HG03196 (cell line): ENCODE measurements at regions not wholly inside any gene's neighbourhood (a gene's known extent, or its start where the extent isn't known, plus 50 kb on each side); places are given as distances from the start of the nearest gene placed in this dataset.

Experiments
- ATAC-seq: cut with Tn5 transposase; IDR thresholded peaks from one replicate; pipeline ENCODE4 v1.9.1; 2021; ENCODE audit not compliant: unreplicated experiment

DNA sequence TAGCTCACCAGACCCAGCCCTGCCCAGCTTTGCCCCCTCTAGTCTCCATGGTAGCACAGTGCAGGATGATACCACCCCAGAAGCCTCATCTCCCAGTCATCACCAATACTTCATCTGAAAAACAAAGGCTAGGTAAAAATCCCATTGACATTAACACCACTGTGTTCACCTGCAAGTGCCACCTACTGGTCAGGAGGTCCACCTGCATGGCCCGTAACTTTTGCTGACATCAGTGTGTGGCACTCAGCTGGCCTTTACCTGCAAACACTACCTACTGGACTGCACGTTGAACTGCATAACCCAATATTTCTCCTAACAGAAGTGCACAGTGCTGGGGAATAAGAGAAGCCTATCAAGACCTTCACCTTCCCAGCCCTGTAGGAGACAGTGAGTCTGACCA is 234.7 kb upstream of the ADGRB3 start:
- ATAC-seq, result no peak

GRCh38 chr6:68391953-68392352 is 243.1 kb upstream of the ADGRB3 start:
- ATAC-seq, result no peak

DNA sequence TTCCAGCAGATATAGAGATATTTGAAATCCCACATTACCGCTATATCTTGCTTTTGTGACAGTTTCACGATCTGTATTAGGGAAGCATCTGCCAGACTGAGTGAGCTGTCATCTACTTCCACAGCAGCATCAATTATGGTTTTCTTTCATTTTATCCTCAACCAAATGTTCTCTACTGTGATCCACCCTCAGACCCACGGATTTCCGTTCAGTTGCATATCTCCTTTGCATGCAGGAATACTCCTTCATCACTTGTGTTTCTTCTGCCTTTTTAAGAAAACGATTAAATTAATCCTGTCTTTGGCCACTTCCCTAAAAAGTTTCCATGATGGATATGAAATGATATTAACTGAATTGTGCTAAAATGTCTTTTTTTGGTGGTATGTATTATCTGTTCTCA is 262.1 kb upstream of the ADGRB3 start:
- no peak for ATAC-seq

DNA sequence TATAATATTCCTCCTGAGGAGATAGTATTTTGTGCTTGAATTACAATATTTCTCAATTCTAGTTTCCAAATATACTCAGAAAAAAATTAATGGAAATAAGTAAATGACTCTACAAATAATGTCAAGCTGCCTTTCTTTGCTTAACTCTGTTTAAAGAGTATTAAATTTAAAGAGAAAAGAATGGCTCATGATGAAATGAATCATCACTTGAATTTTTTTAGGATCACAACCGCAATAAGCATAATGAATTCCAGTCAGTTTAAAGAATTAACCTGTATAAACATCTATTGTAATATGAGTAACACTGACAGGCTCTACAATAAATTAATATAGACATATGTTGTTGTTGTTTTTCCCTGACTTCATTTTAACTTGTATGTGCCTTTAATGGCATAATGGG is 266.2 kb upstream of the ADGRB3 start:
- no peak for ATAC-seq

GRCh38 chr6:68364271-68364805 is 270.7 kb upstream of the ADGRB3 start:
- no peak for ATAC-seq

DNA sequence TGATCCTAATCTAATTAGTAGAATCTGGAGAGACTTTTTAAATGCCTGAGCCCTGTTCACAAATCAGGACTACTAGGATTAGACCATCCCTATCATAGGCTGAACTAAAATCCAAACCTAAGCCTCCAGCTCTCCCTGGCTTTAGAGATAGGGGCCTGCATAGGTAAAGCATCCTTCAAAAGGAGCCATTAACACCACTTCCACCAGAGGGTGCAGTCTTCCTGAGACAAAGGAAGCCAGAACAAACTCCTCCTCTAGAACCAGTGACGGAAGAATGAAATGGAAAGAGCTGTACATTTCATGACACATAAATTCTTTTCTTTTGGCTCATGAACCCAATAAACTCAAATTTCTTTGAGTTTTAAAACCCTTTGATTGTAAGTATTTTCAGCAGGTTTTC is 291.2 kb upstream of the ADGRB3 start:
- peak; percentile 63 for ATAC-seq

DNA sequence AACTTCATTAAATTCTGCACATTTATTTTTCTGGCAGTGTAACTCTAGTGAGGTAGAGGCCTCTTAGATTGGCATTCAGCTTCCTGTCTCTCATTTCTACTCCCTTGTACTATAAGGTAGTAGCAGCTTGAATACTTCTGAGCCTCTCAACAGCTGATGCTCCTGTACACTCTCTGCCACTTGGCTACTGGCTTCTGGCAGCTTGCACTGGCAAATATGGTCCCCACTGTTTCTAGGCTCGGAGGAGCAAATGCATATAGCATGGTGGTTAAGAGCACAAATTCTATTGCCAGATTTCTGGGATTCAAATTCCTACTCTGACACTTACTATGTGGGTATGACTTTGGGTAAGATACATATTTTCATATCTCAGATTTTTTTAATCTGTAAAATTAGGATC is 292.8 kb upstream of the ADGRB3 start:
- no peak for ATAC-seq

- ATAC-seq, result no peak
These were observed 295.5 kb upstream of the ADGRB3 start for GRCh38 chr6:68339488-68340131.

DNA sequence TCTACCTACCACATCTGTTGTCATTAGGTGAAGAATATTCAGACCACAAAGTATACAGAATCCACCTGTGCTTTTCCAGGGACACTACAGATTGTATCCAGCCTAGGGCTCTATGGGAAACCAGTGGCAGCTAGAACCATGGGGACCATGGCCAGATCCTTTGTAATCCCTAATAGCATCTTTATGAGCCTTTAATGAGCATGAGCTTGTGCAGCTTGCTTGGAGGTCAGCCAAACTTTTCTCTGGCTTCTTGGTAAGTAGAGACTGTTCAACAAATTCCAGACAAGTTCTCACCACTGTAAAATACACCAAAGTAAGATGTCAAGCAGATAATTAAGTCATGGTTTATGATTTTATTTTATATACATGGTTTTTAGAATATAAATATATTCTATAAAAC is 301.6 kb upstream of the ADGRB3 start:
- no peak for ATAC-seq

DNA sequence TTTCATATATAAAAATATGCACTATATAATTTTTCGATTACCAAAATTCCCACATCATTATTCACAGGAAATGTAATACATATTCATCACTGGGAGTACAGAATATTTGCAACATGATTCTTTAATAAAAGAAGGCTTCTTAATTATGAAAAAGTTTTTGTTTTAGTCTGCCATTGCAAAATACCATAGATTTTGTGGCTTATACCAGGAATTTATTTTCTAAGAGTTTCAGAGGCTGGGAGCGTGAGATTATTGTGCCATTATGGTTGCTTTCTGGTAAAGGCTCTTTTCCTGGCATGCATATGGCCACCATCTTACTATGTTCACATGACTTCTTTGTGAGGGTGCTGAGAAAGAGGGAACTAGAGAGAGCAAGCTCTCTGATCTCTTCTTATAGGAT is 306.9 kb upstream of the ADGRB3 start:
- no peak for ATAC-seq

DNA sequence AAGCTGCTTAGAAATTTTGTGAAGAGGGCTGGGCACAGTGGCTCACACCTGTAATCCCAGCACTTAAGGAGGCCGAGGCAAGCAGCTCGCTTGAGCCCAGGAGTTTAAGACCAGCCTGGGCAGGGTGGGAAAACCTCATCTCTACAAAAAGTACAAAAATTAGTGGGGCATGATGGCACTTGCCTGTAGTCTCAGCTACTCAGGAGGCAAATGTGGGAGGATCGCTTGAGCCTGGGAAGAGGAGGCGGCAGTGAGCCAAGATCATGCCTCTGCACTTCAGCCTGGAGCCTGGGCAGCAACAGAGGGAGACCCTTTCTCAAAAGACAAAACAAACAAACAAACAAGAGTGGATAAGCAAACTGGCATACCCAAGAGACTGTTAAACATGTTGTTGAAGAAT is 308.3 kb upstream of the ADGRB3 start:
- ATAC-seq, result no peak

DNA sequence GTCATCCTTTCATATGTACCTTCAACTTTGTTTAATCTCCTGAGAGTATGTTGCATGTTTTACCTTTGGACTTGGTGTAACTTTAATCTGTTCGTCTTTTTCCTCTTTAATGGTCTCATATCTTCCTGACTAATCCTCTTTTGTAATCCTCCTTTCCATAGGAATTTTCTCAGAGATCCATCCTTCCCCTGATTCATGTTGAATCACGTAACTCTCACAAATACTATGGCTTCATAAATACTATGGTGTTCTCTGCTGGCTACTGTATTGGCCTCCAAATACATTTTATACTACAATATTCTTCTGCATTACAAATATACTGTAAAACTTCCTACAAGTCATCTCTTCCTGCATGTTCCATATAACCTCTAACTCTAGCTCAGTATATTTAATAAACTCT is 317.7 kb upstream of the ADGRB3 start:
- no peak for ATAC-seq

- ATAC-seq, result no peak
These were observed 321.2 kb upstream of the ADGRB3 start for GRCh38 chr6:68313911-68314310.

- no peak for ATAC-seq
These were observed 327.8 kb upstream of the ADGRB3 start for GRCh38 chr6:68307301-68307700.

- no peak for ATAC-seq
These were observed 339.0 kb upstream of the ADGRB3 start for GRCh38 chr6:68296126-68296525.

GRCh38 chr6:68282646-68283045 is 352.4 kb upstream of the ADGRB3 start:
- ATAC-seq, result no peak

DNA sequence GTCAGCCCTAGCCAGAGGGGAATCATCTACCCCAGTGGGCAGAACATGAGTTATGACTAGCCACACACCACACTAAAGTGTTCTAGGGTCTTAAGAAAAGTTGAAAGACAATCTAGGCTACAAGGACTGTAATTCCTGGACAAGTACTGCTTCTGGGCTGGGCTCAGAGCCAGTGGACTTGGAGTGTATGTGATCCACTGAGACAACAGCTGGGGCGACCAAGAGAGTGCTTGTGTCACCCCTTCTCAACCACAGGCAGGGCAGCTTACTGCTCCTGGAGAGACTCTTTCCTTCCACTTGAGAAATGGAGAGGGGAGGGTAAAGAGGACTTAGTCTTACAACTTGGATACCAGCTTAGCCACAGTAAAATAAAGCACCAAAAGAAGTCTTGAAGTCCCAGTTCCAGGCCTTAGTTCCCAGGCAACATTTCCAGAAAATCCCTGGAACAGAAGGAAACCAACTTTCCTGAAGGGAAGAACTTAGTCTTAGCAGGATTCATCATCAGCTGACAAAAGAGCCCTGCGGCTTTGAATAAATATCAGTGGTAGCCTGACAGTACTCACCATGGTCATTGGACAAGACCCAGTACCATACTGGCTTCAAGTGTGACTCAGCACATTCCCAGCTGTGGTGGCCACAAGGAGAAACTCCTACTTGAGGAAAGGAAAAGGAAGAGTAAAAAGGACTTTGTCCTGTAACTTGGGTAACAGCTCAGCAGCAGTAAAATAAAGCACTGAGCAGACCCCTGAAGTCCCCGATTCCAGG is 355.1 kb upstream of the ADGRB3 start:
- no peak for ATAC-seq

- ATAC-seq, result no peak
These were observed 361.8 kb upstream of the ADGRB3 start for GRCh38 chr6:68273297-68273696.

- ATAC-seq, result no peak
These were observed 378.7 kb upstream of the ADGRB3 start for GRCh38 chr6:68256391-68256790.

DNA sequence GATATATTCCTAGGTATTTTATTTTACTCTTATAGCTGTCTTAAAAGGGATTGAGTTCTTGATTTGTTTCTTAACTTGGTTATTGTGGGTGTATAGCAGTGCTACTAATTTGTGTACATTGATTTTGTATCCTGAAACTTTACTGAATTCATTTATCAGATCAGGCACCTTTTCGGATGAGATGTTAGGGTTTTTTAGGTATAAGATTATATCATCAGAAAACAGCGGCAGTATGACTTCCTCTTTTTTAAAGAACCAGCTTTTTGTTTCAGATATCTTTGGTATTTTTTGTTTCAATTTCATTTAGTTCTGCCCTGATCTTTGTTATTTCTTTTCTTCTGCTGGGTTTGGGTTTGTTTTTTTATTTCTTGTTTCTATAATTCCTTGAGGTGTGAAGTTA is 382.4 kb upstream of the ADGRB3 start:
- ATAC-seq, result peak; percentile 67

GRCh38 chr6:68247782-68248181 is 387.3 kb upstream of the ADGRB3 start:
- no peak for ATAC-seq

- ATAC-seq, result no peak
These were observed 394.4 kb upstream of the ADGRB3 start for GRCh38 chr6:68240726-68241125.

DNA sequence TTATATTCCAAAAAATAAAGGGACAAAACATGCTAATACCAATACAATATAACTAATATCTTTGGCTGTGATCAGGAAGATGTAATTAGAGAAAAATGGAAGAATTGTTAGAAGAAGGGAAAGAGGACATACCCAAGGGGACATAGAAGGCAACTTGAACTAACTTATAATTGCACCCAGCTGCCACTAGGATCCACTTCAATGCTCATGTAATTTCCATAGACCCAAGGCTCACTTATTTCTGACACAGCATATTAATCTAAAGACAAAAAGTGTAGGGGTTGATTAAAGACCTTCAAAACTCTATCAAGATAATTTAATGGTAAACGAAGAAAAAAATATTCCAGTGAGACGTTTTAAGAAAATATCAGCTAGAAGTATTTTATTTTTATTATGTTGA is 396.0 kb upstream of the ADGRB3 start:
- ATAC-seq, result no peak
